Stimulated activated CD4-positive, alpha-beta T cell treated with anti-CD3 and anti-CD28 coated beads, Interleukin-1b, Interleukin-23, amount 100 ng/mL, for 24 hours (primary cell): ENCODE measurements at regions not wholly inside any gene's neighbourhood (a gene's known extent, or its start where the extent isn't known, plus 50 kb on each side); places are given as distances from the start of the nearest gene placed in this dataset.
"Not testable (repeated sequence)": the region's sequence is repeated elsewhere in the genome, so short reads cannot be mapped to it uniquely, and the experiment has no call there.

Experiments
- DNase-seq, 4 experiments: peaks; one replicate each; pipeline ENCODE4 v3.0.0-alpha.2; 2020; ENCODE audit warnings: low read depth in 4 of 4, low spot score in 1 of 4

DNA sequence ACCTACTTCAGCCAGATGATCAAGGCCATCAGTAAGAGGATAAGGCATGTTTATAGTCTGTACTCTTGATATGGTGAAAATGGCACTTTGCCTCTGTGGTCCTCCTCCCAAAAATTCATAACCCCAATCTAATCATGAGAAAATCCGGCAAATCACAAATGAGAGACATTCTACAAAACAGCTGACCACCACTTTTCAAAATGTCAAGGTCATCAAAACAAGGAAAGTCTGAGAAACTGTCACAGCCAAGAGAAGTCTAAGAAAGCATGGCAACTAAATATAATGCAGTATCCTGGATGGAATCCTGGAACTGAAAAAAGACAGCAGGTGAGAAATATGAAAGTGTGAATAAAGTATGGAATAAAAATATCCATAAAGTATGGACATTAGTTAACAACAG is 226.6 kb upstream of the INTU start:
- no peak for DNase-seq

DNA sequence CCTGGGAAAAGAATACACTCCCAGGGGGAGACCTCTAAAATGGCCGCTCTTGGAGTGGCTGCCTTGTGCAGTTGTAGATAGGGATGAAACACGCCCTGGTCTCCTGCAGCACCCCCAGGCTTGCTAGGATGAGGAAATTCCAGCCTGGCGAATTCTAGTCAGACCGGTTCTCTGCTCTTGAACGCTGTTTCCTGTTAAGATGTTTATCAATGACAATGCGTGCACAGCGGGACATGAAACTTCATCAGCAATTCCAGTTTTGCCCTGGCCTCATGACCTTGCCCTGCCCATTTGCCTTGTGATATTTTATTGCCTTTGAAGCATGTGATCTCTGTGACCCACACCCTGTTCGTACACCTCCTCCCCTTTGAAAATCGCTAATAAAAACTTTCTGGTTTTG is 225.2 kb upstream of the INTU start:
- DNase-seq: not testable (repeated sequence)

DNA sequence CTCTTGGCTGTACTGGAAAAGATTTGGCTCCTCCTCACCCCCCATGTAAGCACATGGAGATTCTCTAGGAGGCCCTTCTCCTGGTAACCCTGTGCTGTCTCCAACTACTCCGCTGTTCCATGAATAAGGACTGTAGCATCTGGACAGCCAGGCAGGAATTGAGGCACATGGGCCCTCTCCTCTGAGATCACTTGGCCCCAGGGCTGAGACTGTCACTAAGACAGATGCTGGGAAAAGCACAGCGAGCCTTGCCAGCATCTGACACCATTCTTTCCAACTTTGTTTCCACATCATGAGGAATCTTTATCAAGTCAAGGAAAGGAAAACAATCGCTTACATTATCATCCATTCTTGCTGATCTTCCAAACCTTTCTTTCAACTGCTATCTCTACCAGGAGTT is 222.6 kb upstream of the INTU start:
- DNase-seq: no peak

DNA sequence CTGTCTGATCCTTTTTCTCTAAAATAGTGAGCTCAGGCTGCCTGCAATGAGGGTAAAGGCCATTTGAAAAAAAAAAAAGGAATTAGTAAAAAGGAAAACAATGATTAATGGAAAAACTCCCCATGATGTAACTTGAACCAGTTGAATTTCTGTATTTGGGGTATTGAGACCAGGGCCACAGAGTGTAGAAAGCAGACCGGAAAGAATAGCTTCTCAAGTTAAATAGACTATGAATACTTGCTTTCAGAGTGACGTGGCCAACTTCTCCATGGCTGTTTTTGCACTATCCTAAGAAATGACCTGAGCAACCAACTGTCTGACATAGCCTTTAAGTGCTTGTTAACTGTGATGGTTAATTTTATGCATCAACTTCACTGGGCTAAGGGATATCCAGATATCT is 222.1 kb upstream of the INTU start:
- no peak for DNase-seq

DNA sequence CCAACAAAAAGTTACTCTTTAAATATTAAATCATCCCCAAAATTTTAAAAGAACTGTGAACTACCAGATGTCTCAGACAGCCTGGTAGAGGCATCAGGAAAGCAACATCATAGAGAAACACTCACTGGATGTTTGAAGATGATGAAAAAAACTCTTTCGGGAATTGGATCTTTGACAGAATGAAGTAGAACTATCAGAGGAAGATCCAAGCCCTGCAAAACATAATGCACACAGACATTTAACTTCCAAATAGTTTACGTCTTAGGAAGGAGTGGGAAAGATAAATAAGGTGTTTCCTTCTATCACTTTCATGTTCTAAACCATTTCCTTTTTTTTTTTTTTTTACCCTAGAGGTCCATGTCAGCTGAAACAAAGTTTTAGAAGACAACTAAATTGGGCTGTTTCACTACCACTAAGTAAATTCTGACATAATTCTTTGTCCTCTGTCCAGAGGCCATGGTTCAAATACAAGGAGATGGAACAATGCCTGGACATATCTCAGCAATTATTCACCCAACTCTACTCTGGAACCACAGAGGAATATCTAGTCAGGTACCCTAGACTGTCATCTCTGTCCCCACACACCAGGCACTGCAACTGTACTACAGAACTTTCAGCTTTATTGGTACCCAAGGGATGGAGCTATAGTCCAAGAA is 217.7 kb upstream of the INTU start:
- DNase-seq: no peak

DNA sequence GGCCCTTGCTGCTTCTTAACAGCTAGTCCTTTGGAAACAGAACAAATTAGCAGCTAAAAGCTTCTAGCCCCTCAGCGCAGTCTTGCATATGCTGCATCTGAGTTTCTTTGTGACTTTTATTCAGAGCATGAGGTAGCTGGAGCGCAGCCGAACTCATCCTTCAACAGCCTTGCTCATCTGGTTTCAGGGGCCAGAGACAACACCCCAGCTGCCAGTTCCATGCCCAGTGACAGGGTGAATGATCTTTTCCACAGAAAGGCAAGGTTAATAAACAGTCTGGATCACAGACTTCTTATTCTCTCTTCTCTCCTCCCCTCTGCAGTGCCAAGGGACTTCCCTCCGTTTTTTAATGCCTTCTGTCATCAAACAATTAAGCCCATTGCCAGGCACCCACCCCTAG is 216.6 kb upstream of the INTU start:
- no peak for DNase-seq

DNA sequence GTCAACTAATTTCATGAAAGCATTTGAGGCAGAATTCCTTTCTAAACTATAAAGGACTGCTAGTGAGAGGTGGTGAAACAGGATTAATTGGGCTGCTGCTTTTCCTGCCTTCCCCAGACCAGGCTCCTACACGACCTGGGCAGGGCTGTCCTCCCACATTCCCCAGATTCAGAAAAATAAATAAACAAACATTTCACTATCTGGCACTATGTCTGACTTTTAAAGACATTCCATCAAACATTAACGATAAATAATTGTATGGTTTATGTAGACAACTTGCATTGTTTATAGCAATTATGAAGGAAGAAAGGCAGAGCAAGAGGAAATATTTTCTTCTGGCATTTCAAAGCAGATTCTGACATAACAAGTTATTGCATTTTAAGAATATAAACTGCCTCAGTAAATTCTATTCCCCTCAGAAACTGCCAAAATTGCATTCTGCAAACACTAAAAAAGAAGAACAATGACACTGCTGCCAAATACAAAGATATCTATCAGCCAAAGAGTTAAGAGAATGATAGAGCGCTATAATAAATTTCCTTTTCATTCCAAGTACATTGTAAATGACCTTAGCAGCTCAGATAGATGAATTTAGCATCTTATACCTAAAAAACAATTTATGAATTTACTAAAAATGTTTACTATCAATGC is 214.7 kb upstream of the INTU start:
- no peak for DNase-seq

DNA sequence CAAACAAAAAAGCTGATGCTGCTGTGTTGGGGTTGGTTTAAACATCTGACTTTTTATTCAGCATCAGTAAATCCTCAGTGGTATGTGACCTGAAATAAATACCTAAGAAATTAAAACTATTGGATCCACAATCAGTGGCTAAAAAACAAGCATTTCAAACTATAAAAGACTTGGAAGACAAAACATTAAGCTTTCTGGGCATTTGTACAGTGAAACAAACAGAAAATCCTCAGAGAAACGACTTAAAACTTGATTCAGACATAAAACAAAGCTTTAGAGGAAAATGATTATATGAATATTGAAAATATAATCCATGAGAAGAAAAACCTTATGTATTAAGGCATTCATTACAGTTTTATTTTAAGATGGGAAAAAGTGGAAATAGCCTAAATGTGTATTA is 213.3 kb upstream of the INTU start:
- no peak for DNase-seq

DNA sequence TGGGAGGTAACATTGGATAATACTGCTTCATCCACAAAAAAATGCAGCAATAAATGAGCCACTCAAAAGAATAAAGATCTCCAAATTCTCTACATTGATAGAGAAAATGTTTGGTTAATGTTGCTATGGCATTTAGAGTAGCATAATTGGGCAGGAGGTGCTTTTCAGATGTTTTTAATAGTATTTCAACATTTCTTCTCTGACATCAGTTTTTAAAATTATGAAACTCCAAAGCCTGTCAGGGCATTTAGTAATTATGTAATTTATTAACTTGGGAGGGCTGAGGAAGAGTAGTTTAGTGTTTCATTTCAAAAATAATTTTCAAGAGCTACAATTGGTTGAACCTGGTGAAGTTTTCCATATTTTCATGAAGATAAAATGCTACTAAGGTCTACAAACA is 211.3 kb upstream of the INTU start:
- DNase-seq: no peak

DNA sequence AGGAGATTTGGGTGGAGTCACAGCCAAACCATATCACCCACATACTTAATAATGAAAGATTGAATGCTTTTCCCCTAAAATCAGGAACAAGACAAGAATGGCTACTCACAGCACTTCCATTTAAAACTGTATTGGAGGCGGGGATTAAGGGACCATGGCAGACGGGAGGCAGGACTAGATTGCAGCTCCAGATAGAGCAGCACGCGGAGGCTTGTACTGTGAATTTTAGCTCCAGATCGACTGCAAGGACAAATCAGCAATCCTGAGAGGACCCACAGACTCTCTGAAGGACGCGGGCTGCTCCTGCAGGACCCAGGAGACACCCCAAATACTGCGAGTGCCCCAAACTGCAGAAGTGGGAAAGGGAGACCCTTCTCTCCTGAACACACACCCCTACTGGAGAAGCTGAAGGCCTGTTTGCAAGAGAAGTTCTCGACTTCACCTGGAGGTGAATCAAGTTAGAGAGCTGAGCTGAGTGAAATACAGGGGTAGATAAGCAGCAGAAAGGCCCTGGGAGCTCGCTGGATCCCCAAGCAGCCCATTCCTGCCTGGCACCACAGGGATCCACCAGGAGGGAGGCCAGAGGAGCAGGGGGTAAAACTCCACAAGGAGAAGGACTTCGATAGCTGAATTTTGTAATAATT is 207.4 kb upstream of the INTU start:
- no peak for DNase-seq

DNA sequence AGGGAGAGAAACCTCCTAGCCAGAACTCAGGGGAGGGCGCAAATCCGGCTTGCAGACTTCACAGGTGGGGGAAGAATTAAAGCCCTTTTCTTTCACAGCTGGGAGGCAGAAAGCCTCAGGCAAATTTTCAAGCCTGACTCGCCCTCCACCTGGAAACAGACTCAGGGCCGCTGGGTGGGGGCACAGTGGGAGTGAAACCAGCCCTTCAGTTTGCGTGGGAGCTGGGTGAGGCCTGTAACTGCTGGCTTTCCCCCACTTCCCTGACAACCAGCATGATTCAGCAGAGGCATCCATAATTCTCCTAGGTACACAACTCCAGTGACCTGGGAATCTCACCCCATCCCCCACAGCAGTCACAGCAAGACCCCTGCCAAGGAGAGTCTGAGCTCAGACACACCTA is 206.9 kb upstream of the INTU start:
- no peak for DNase-seq

DNA sequence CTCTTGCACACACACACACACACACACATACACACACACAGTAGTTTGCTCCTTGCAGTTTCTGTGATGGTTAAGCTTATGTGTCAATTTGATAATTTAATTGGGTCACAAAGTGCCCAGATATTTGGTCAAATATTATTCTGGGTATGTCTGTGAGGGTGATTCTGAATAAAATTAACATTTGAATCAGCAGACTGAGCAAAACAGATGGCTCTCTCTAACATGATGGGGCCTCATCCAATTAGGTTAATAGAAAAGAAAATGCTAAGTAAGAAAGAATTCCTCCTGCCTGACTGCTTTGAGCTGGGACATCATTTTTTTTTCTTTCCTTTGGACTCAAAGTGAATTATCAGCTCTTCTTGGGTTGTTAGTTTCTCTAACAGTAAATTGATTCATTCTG is 191.2 kb upstream of the INTU start:
- no peak for DNase-seq

DNA sequence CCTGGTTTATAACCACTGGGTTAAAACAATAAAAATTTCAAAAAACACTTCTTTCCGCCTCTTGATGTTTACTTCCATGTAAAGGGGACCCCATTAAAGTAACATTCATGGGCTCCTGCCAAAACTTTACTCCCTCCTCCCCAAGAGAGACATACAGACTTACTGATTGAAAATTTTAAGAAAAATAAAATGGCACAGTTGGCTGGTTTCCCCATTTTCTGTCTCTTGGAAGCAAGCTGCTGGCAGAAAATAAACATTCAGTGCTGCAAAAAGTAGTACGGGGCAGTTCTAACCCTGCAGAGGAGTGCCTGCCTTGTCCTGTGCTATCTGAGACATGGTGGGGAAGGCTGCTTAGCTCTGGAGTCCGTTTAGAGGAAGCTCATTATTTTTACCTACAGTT is 187.3 kb upstream of the INTU start:
- no peak for DNase-seq

DNA sequence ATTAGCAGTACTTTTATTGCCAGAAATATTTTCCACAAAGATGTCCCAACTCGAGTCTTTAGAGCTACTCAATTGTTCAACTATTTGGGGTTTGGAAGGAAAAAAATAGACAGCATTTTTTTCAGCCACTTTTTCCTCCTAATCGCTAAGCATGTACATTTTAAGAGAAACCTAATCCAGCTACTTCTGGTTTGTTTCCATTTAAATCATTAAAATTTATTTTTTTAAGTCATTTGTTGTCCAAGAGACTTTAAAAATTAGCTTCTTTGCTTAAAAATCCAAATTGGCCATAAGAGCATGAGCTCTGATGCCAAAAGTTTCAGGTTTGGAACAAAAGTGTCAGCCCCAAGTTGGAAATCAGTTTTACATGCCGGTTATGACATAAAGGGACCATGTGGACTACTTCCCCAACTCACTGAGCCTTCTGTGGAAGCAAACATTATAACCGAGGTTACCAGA is 186.3 kb upstream of the INTU start:
- no peak for DNase-seq

DNA sequence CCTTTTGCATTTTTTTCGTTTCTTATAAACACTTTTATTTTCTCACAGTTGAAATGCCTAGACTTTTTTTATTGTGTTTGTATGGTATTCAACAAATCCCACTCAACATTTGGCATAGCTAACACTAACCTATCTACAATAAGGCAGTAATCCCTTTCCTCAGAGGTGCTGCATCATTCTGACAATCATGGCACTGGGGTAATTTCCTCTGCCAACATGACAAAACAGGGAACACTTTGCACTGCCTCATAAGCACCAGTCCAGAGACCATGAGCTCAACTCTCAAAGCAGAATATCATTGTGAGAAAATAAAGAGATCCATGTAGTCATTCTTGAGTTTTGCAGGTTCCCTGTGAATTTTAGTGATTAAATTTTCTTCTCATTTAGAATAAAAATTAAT is 183.8 kb upstream of the INTU start:
- no peak for DNase-seq

DNA sequence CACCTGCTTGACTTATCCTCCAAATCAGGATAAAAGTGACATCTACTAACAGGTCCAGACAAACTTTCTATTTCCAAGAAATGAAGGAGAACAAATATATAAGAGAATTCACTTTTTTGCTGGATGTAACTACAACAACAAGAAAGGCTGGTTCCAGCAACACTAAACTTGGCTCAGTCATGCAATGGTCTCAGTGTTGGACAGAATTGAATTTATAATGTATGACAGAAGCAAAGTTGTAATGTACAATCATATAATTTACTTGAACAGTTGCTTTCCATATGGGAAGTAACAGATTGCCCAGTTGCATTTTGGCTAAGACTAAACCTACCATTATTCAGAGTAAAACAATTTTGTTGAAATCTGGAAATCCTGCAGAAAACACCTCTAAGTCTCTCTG is 183.3 kb upstream of the INTU start:
- DNase-seq: no peak

DNA sequence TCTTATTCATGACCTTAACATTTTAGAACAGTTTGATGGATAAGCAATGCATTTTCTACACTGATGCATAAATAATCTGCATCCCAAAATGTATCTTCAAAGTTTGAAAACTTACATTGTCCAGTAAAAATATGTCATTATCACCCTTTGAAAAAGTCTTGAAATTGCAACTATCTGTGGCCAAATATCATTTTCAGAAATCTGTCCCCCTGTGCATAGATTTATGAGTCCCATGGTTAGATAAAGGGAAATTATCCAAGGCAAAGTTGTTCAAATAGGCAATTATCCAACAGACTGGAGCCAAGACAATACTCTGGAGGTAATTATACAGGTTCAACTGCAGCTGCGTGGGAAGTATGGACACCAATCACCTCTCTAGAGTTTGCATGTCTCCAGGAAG is 182.5 kb upstream of the INTU start:
- no peak for DNase-seq

DNA sequence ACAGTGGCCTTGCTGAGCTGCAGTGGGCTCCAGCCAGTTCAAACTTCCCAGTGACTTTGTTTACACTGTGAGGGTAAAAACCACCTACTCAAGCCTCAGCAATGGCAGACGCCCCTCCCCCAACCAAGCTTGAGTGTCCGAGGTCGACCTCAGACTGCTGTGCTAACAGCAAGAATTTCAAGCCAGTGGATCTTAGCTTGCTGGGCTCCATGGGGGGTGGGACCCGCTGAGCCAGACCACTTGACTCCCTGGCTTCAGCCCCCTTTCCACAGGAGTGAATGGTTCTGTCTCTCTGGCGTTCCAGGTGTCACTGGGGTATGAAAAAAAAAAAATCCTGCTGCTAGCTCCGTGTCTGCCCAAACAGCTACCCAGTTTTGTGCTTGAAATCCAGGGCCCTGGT is 168.9 kb upstream of the INTU start:
- no peak for DNase-seq

DNA sequence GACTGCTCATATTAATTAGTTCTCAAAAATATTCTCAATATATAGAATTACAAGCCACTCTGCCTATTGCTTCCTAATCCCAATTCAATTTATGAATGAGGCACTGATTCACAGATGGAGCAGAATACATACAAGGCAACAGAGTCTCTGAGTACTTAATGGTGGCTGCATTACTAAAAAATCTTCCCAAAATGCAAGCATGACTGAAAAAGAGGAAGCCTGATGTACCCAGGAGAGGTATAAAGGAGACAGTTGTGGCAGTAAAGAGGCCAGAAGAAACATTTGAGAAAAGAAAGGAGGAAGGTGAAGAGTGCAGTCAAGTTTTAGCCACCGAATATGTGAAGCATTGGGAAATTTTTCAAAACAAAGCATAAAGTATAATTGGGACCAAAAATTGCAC is 163.2 kb upstream of the INTU start:
- no peak for DNase-seq

DNA sequence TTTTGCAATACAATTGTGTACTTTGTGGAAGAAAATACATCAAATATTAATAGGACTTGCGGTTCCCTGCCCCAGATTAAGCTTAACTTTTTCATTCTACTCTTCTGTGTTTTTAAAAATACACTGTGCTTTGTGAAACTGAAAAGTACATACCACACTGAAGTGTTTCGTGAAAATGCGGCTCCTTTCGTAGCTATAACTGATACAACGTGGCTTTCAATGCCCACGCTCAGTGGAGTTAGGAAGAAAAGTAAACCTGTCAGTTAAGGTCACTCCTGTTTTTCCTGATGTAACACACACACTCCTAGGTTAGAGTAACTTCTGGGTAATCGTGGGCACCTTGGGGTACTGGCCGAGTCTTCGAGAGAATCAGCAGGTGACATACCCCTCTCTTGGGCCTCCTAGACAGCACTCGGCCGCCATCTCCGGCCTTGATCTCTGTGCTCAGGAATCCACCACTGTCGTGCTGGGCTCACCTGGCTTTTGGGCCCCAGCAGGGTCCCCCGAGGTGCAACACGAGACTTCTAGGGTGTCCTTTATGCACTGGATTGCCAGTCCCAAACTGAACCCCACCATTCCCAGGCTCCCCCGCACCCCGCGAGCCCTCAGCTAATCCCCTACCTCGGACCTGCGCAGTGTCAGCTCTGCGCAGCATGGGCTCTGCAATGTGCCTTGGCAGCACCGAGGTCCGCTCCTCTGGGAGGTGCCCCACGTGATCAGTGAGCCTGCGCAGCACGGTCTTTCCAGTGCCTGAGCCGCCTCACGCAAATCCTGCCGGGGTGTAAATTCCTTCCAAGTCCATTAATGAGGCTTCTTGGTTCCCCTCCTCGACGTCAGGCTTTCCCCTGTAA is 162.6 kb upstream of the INTU start:
- no peak for DNase-seq

DNA sequence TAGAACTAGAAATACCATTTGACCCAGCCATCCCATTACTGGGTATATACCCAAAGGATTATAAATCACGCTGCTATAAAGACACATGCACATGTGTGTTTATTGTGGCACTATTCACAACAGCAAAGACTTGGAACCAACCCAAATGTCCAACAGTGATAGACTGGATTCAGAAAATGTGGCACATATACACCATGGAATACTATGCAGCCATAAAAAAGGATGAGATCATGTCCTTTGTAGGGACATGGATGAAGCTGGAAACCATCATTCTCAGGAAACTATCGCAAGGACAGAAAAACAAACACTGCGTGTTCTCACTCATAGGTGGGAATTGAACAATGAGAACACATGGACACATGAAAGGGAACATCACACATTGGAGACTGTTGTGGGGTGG is 154.5 kb upstream of the INTU start:
- not testable (repeated sequence) for DNase-seq
